Liver (tissue), 8 donors: ENCODE measurements at regions not wholly inside any gene's neighbourhood (a gene's known extent, or its start where the extent isn't known, plus 50 kb on each side); places are given as distances from the start of the nearest gene placed in this dataset.

Experiments
- DNase-seq: peaks from one replicate; pipeline ENCODE4 v3.0.0-alpha.2; 2017; ENCODE audit warnings: low spot score
- H3K27ac ChIP-seq, 2 donors: one replicate each; pipeline ENCODE4 v1.7.0; 2013; ENCODE audit warnings: inconsistent platforms in 2 of 2, low read length in 2 of 2, control low read depth in 1 of 2, low read depth in 1 of 2, mild to moderate bottlenecking in 1 of 2
- H3K27me3 ChIP-seq, 4 donors: one replicate each; pipeline versions ENCODE4 v1.6.1 to v1.7.0; 2013; ENCODE audit warnings: low read length in 3 of 4, inconsistent platforms in 1 of 4, mild to moderate bottlenecking in 1 of 4, moderate library complexity in 1 of 4; ENCODE audit not compliant: control insufficient read depth in 4 of 4, insufficient read depth in 4 of 4
- H3K36me3 ChIP-seq, 4 donors: one replicate each; pipeline versions ENCODE4 v1.6.1 to v1.7.0; 2013; ENCODE audit warnings: low read length in 3 of 4, mild to moderate bottlenecking in 3 of 4, low read depth in 1 of 4, moderate library complexity in 1 of 4; ENCODE audit not compliant: control insufficient read depth in 4 of 4, insufficient read depth in 3 of 4
- H3K4me1 ChIP-seq, 4 donors: one replicate each; pipeline versions ENCODE4 v1.6.1 to v1.7.0; 2013; ENCODE audit warnings: low read length in 3 of 4, mild to moderate bottlenecking in 3 of 4, moderate library complexity in 1 of 4; ENCODE audit not compliant: control insufficient read depth in 4 of 4, insufficient read depth in 4 of 4
- H3K4me3 ChIP-seq, 3 donors: one replicate each; pipeline versions ENCODE4 v1.6.1 to v1.7.0; 2013; ENCODE audit warnings: low read length in 3 of 3, control low read depth in 1 of 3, low read depth in 1 of 3, mild to moderate bottlenecking in 1 of 3
- H3K9ac ChIP-seq, 2 donors: one replicate each; pipeline ENCODE4 v1.7.0; 2013; ENCODE audit warnings: low read length in 2 of 2, mild to moderate bottlenecking in 2 of 2, moderate library complexity in 2 of 2, control low read depth in 1 of 2, low read depth in 1 of 2
- H3K9me3 ChIP-seq, 4 donors: one replicate each; pipeline versions ENCODE4 v1.6.1 to v1.7.0; 2013; ENCODE audit warnings: low read length in 3 of 4; ENCODE audit not compliant: control insufficient read depth in 4 of 4
- ATF3 ChIP-seq: IDR thresholded peaks from 2 replicates; pipeline ENCODE4 v1.6.1; 2016; ENCODE audit warnings: antibody characterized with exemption
- CTCF ChIP-seq: fragments of 150-350 bp; IDR thresholded peaks from 2 replicates; pipeline ENCODE4 v1.5.1; 2017; ENCODE audit warnings: improper control_type of control experiment, low read depth, low read length; ENCODE audit not compliant: missing input control
- EGR1 ChIP-seq, 2 donors: IDR thresholded peaks; 2 replicates each; pipeline ENCODE4 v1.6.1; 2016 to 2018; ENCODE audit warnings: antibody characterized with exemption in 2 of 2, low read depth in 2 of 2
- FOXA1 ChIP-seq: IDR thresholded peaks from 2 replicates; pipeline ENCODE4 v1.6.1; 2016; ENCODE audit warnings: antibody characterized with exemption
- HNF4G ChIP-seq: IDR thresholded peaks from 2 replicates; pipeline ENCODE4 v1.6.1; 2016; ENCODE audit warnings: antibody characterized with exemption
- JUND ChIP-seq, 2 donors: IDR thresholded peaks; 2 replicates each; pipeline ENCODE4 v1.6.1; 2016; ENCODE audit warnings: antibody characterized with exemption in 2 of 2
- MAX ChIP-seq: IDR thresholded peaks from 2 replicates; pipeline ENCODE4 v1.6.1; 2016; ENCODE audit warnings: antibody characterized with exemption
- NR2F2 ChIP-seq: IDR thresholded peaks from 2 replicates; pipeline ENCODE4 v1.6.1; 2016; ENCODE audit warnings: antibody characterized with exemption
- RAD21 ChIP-seq, 2 donors: IDR thresholded peaks; 2 replicates each; pipeline ENCODE4 v1.6.1; 2016; ENCODE audit warnings: antibody characterized with exemption in 2 of 2, mild to moderate bottlenecking in 2 of 2
- REST ChIP-seq: IDR thresholded peaks from 2 replicates; pipeline ENCODE4 v1.6.1; 2016; ENCODE audit warnings: antibody characterized with exemption, mild to moderate bottlenecking
- RXRA ChIP-seq, 2 donors: IDR thresholded peaks; 2 replicates each; pipeline ENCODE4 v1.6.1; 2017 to 2018; ENCODE audit warnings: antibody characterized with exemption in 2 of 2, mild to moderate bottlenecking in 1 of 2
- SP1 ChIP-seq: IDR thresholded peaks from 2 replicates; pipeline ENCODE4 v1.6.1; 2018; ENCODE audit warnings: antibody characterized with exemption, mild to moderate bottlenecking
- TAF1 ChIP-seq: conservative IDR thresholded peaks from 2 replicates; pipeline ENCODE4 v1.6.1; 2016; ENCODE audit warnings: antibody characterized with exemption, mild to moderate bottlenecking
- YY1 ChIP-seq: IDR thresholded peaks from 2 replicates; pipeline ENCODE4 v1.6.1; 2016; ENCODE audit warnings: antibody characterized with exemption, mild to moderate bottlenecking
- ZBTB33 ChIP-seq: IDR thresholded peaks from 2 replicates; pipeline ENCODE4 v1.6.1; 2016; ENCODE audit warnings: antibody characterized with exemption
- WGBS: extraction: QIAGEN DNeasy Blood & Tissue Kit; methylation state at CpG from one replicate; pipeline ENCODE4 v1.1.7; 2013; 5-methylcytosine and 5-hydroxymethylcytosine counted together
- donor health status: healthy.
- donor health status: healthy.
- donor health status: healthy.
- donor health status: healthy.
- donor health status: healthy.

- DNase-seq: no peak
- no peak overlapping the region for H3K4me3 ChIP-seq
- H3K27ac ChIP-seq: no peak overlapping the region
- H3K9me3 ChIP-seq: no peaks in the 10 kb centered on the region
- TF ChIP-seq NR2F2 (no peak), ATF3 (no peak), JUND (IDR thresholded peaks at IDR 0.05) (no peak), YY1 (no peak), EGR1 (IDR thresholded peaks at IDR 0.05; ENCODE audit: low read depth in 2 of 2) (no peak), FOXA1 (no peak), REST (no peak), HNF4G (no peak), MAX (no peak), ZBTB33 (no peak), SP1 (no peak), CTCF (no peak), RAD21 (IDR thresholded peaks at IDR 0.05) (no peak)
- no peak overlapping the region for H3K9ac ChIP-seq
- no peaks in the 10 kb centered on the region for H3K4me1 ChIP-seq
- H3K36me3 ChIP-seq: no peaks in the 10 kb centered on the region
- no peaks in the 10 kb centered on the region for H3K27me3 ChIP-seq
These were observed 223.5 kb downstream of the ZNF674 start for GRCh38 chrX:46321676-46322075.

GRCh38 chrX:46319750-46320149, 225.5 kb downstream of the ZNF674 start:
- WGBS: 27% methylated on average over 1 of the region's 1 CpG
- Histone ChIP-seq H3K36me3 (no peaks in the 10 kb centered on the region), H3K27me3 (no peaks in the 10 kb centered on the region), H3K9ac (no peak overlapping the region), H3K4me1 (no peaks in the 10 kb centered on the region), H3K4me3 (no peak overlapping the region), H3K27ac (no peak overlapping the region), H3K9me3 (no peaks in the 10 kb centered on the region)
- no peak for DNase-seq
- TF ChIP-seq RXRA (IDR thresholded peaks at IDR 0.05): no peak
- no peak for TF ChIP-seq ZBTB33
- no peak for TF ChIP-seq ATF3
- no peak for TF ChIP-seq NR2F2
- TF ChIP-seq EGR1 (IDR thresholded peaks at IDR 0.05; ENCODE audit: low read depth in 2 of 2): no peak
- no peak for TF ChIP-seq MAX
- TF ChIP-seq YY1: no peak
- TF ChIP-seq CTCF: no peak
- TF ChIP-seq TAF1: no peak
- no peak for TF ChIP-seq HNF4G
